Karpas-422 (cell line): ENCODE measurements at regions not wholly inside any gene's neighbourhood (a gene's known extent, or its start where the extent isn't known, plus 50 kb on each side); places are given as distances from the start of the nearest gene placed in this dataset.

Experiments used
- DNase-seq: peaks from one replicate; pipeline ENCODE4 v3.0.0-alpha.2; 2015
- H2AFZ ChIP-seq: fragments of 200-600 bp; sonication (generic); 2 replicates; pipeline ENCODE4 v1.6.1; 2014; ENCODE audit warnings: antibody characterized with exemption, low read length, mixed read lengths
- H3K27ac ChIP-seq: fragments of 200-600 bp; sonication (generic); 2 replicates; pipeline ENCODE4 v1.5.1; 2014; ENCODE audit warnings: mild to moderate bottlenecking, low read length, moderate library complexity
- H3K27me3 ChIP-seq: fragments of 200-600 bp; sonication (generic); 2 replicates; pipeline ENCODE4 v1.6.1; 2014; ENCODE audit warnings: low read length, mixed read lengths
- H3K36me3 ChIP-seq: fragments of 200-600 bp; sonication (generic); 2 replicates; pipeline ENCODE4 v1.6.1; 2014; ENCODE audit warnings: low read length, mixed read lengths; ENCODE audit not compliant: insufficient read depth
- H3K4me1 ChIP-seq: fragments of 200-600 bp; sonication (generic); 2 replicates; pipeline ENCODE4 v1.6.1; 2014; ENCODE audit warnings: mild to moderate bottlenecking, low read length, mixed read lengths
- H3K4me2 ChIP-seq: fragments of 200-600 bp; sonication (generic); 2 replicates; pipeline ENCODE4 v1.6.1; 2014; ENCODE audit warnings: low read length, low read depth, mild to moderate bottlenecking; ENCODE audit not compliant: poor library complexity, severe bottlenecking
- H3K4me3 ChIP-seq: fragments of 200-600 bp; sonication (generic); 2 replicates; pipeline ENCODE4 v1.5.1; 2014; ENCODE audit warnings: mild to moderate bottlenecking, antibody characterized with exemption, low read length, mixed read lengths
- H3K79me2 ChIP-seq: fragments of 200-600 bp; sonication (generic); 2 replicates; pipeline ENCODE4 v1.6.1; 2014; ENCODE audit warnings: mild to moderate bottlenecking, low read length, mixed read lengths
- H3K9ac ChIP-seq: fragments of 200-600 bp; sonication (generic); 2 replicates; pipeline ENCODE4 v1.6.0; 2014; ENCODE audit warnings: low read length
- H3K9me2 ChIP-seq: fragments of 200-600 bp; sonication (generic), shearing (Covaris generic); replicated peaks from 2 replicates; pipeline ENCODE4 v1.6.0; 2014; ENCODE audit warnings: mild to moderate bottlenecking, low read length, moderate library complexity; ENCODE audit not compliant: insufficient read depth
- H3K9me3 ChIP-seq: fragments of 300-700, 200-600 bp; sonication (generic); 2 replicates; pipeline ENCODE4 v1.6.1; 2014; ENCODE audit warnings: low read length, mixed read lengths
- H4K20me1 ChIP-seq: fragments of 200-600 bp; sonication (generic); 2 replicates; pipeline ENCODE4 v1.6.1; 2014; ENCODE audit warnings: mild to moderate bottlenecking, antibody characterized with exemption, low read length, low read depth; ENCODE audit not compliant: insufficient read depth

DNA sequence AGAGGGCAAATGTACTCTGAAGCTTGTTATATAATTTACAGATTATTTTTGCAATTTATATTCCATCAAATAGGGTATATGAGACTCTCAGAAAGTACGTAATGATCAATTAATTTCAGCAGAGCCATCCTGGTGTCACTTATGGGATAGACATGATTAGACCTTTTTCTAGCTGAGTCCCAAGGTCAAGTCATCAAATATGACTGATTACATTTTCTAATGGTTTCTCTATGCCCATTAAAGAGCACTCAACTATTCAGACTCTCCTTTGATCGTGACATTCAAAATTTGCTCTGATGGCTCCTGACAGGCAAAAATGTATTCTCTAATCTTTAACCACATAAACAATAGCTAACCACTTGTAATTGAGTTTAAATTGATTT is 469.2 kb downstream of the COG6 start:
- H3K27me3 ChIP-seq = no peaks in the 10 kb centered on the region
- H3K4me3 ChIP-seq = no peak overlapping the region
- H3K27ac ChIP-seq = no peak overlapping the region

DNA sequence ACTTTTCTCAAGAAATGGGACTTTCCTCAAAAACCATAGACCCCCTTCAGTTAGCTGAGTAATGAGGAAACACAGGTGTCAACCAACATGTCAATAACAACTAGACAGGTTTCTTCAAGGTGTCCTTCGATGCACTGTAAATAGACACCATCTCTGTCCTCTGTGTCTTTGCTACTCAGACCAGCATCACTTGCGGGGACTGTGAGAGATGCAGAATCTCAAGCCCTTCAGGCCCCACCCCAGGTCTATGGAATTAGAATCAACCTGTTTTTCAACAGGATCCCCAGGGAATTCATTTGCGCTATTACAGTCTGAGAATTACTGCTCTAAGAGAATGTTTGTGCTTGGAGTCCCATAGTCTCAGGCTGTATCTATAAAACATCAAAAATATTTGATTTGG is 469.9 kb downstream of the COG6 start:
- Histone ChIP-seq H3K36me3 (no peaks in the 10 kb centered on the region), H3K27me3 (no peaks in the 10 kb centered on the region), H3K9me3 (peaks cover under 1% of the 10 kb centered on the region; the same call in 1 of the 2 replicates), H3K9ac (peak overlapping the region; percentile 57), H2AFZ (no peak overlapping the region), H3K4me2 (peak overlapping the region; percentile 70), H3K9me2 (no peaks in the 10 kb centered on the region), H3K27ac (peak overlapping the region; percentile 100), H3K79me2 (no peaks in the 10 kb centered on the region), H3K4me1 (peaks cover 89% of the 10 kb centered on the region), H4K20me1 (no peaks in the 10 kb centered on the region), H3K4me3 (peak overlapping the region; percentile 41; the same call in 1 of the 2 replicates)
- peak; percentile 68 for DNase-seq

More for the DNA sequence above, 469.2 kb downstream of the COG6 start:
- peak overlapping the region; percentile 70 for H3K4me2 ChIP-seq
- peaks cover 7% of the 10 kb centered on the region for H3K9me3 ChIP-seq
- no peak for DNase-seq
- H3K79me2 ChIP-seq = no peaks in the 10 kb centered on the region
- no peaks in the 10 kb centered on the region for H3K9me2 ChIP-seq
- H2AFZ ChIP-seq = no peak overlapping the region
- H3K9ac ChIP-seq = no peak overlapping the region
- H3K4me1 ChIP-seq = peaks cover 86% of the 10 kb centered on the region
- no peaks in the 10 kb centered on the region for H3K36me3 ChIP-seq
- H4K20me1 ChIP-seq = no peaks in the 10 kb centered on the region

DNA sequence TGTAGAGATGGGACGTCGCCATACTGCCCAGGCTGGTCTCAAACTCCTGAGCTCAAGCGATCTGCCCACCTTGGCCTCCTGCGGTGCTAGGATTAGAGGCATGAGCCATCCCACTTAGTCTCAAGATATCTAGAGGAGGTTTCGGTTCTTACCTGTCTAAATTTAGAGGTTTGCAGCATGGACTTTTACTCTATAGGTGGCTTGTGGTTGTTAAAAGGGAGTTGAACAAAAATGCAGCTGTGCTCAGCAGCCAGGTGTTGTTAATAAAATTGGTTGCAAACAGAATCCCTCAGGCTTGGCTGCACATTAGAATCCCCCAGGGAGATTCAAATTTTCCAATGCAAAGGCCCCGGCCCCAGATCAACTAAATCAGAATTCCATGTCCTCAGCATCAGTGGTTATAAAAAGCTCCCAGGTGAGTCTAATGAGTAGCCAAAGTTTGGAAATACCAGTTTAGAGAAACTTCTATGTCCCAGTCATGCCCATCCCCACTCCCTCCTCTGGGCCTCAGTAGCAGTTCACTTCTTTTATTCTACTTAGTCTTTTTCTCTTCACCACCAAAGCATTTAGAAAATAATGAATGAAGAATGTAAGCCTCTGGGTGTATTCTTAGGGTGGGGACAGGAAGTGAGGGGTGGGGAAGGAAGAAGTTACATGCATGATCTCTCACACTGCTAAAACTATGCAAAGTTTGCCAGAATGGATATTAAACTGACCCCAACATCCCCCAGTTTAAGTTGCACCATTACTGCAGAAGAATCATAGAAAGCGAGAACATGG is 471.0 kb downstream of the COG6 start:
- Histone ChIP-seq H3K9me3 (no peaks in the 10 kb centered on the region; the same call in 1 of the 2 replicates), H3K4me3 (peak overlapping the region; percentile 46; the same call in 1 of the 2 replicates), H3K27ac (peak overlapping the region; percentile 100), H4K20me1 (no peaks in the 10 kb centered on the region), H3K27me3 (no peaks in the 10 kb centered on the region), H3K9me2 (no peaks in the 10 kb centered on the region), H3K9ac (peak overlapping the region; percentile 61), H2AFZ (no peak overlapping the region), H3K4me2 (peak overlapping the region; percentile 70), H3K79me2 (no peaks in the 10 kb centered on the region), H3K36me3 (no peaks in the 10 kb centered on the region), H3K4me1 (peaks cover 78% of the 10 kb centered on the region)
- peak; percentile 97 for DNase-seq

DNA sequence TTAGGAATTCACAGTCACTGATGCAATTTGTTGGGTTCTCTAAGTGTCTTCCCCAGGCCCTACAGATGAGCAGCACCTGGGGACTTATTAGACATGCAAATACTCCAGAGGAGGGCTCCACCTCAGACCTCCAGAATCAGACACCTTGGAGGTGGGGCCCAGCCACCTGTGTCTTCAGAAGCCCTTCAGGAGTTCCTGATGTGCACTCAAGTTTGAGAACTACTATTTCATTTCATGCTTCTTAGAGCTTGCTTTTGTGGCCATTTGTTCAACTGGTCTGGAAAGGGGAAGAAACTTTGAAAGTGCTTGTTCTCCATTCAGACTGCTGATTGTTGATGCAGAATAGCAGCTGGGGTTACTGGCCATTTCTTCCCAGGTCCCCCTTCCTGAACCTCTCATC is 472.0 kb downstream of the COG6 start:
- H3K79me2 ChIP-seq = no peaks in the 10 kb centered on the region
- H3K36me3 ChIP-seq = no peaks in the 10 kb centered on the region
- no peaks in the 10 kb centered on the region for H3K9me2 ChIP-seq
- H3K4me1 ChIP-seq = peaks cover 70% of the 10 kb centered on the region
- peak overlapping the region; percentile 68 for H3K9ac ChIP-seq
- no peaks in the 10 kb centered on the region; the same call in 1 of the 2 replicates for H3K9me3 ChIP-seq
- H3K4me3 ChIP-seq = peak overlapping the region; percentile 46
- H3K4me2 ChIP-seq = peak overlapping the region; percentile 70
- no peaks in the 10 kb centered on the region for H4K20me1 ChIP-seq
- H3K27ac ChIP-seq = peak overlapping the region; percentile 100
- no peak overlapping the region for H2AFZ ChIP-seq
- peak; percentile 97 for DNase-seq
- H3K27me3 ChIP-seq = no peaks in the 10 kb centered on the region

DNA sequence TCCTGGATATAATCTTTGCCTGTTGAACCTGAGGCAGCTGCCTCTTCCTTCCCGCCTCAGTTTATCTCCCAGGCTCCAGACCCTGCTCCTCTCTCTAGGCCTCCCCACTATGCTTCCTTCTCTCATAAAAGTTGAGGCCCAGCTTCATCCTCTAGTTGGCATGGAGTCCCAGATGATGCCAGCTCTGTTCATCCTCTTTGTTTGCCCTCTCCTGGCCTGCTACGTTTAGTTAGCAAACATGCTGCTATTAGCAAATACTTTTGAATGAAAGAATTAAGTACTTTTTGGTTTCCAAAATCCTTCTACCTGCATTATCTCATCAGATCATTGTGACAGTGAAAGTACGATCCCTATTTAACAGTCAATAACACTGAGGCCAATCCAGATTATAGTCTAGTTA is 472.5 kb downstream of the COG6 start:
- Histone ChIP-seq H3K27me3 (no peaks in the 10 kb centered on the region), H3K4me2 (peak overlapping the region; percentile 70), H3K36me3 (no peaks in the 10 kb centered on the region), H3K79me2 (no peaks in the 10 kb centered on the region), H3K9ac (peak overlapping the region; percentile 68), H3K27ac (peak overlapping the region; percentile 100), H3K4me3 (peak overlapping the region; percentile 46), H3K9me2 (no peaks in the 10 kb centered on the region), H2AFZ (no peak overlapping the region), H3K9me3 (no peaks in the 10 kb centered on the region; the same call in 1 of the 2 replicates), H3K4me1 (peaks cover 67% of the 10 kb centered on the region), H4K20me1 (no peaks in the 10 kb centered on the region)
- peak; percentile 59 for DNase-seq

DNA sequence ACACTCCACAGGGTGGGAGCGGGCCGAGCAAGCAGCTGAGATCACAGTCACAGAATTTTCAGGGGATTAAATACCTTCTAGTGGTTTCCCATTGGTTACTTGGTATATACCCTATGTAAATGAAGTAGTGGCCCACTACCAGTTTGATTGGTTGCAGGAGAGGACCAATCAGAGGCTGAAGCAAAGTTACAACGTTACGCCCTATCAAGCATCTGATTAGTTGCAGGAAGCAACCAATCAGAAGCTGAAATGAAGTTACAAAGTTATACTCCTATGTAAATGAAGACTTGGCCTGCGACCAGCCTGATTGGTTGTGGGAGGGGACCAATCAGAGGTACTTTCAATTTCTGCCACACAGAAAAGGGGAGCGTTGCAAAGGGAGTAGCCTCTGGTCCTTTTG is 474.0 kb downstream of the COG6 start:
- H4K20me1 ChIP-seq = no peaks in the 10 kb centered on the region
- H3K9me2 ChIP-seq = no peaks in the 10 kb centered on the region
- H3K27ac ChIP-seq = peak overlapping the region; percentile 100; the same call in 1 of the 2 replicates
- H3K4me1 ChIP-seq = peaks cover 58% of the 10 kb centered on the region
- no peak overlapping the region for H3K9ac ChIP-seq
- H3K4me2 ChIP-seq = no peak overlapping the region
- DNase-seq = peak; percentile 53
- no peaks in the 10 kb centered on the region for H3K36me3 ChIP-seq
- H3K4me3 ChIP-seq = no peak overlapping the region
- no peaks in the 10 kb centered on the region; the same call in 1 of the 2 replicates for H3K9me3 ChIP-seq
- H3K27me3 ChIP-seq = no peaks in the 10 kb centered on the region
- no peak overlapping the region for H2AFZ ChIP-seq
- no peaks in the 10 kb centered on the region for H3K79me2 ChIP-seq

DNA sequence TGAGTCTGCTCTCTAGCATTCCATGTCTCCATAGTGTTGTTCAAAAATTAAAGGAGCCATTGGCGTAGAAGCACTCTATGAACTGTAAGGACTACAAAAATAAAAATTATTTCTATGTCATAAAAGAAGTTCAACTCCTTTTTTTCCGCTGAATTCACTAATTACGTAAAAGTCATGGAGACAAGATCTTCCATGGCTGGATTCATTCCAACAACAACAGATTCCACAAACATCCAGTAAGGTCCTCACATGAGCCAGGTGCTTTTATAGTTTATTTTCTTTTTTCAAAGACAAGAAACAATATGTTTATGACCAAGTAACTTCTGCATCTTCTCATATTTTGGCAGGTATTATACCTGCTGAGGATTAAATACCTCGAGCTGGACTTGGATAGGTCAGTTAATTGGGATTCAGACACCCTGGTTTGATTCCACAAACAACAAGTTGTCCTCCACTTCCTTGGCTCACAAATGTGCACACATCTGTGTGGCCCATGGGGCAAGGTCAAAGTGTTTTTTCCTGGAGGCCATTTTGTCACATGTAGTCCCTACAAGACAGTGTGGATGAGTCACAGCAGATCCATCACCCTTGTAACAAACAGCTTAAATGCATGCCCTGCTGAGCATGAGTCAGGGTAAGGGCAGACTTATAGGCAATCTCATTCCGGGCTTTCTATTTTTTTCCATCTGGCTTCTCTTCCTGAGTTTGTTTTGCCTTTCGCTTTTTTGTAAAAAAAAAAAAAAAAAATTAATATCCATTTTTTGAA is 475.6 kb downstream of the COG6 start:
- no peaks in the 10 kb centered on the region; the same call in 1 of the 2 replicates for H3K9me3 ChIP-seq
- no peaks in the 10 kb centered on the region for H3K9me2 ChIP-seq
- H2AFZ ChIP-seq = no peak overlapping the region
- H3K36me3 ChIP-seq = no peaks in the 10 kb centered on the region
- H3K4me2 ChIP-seq = no peak overlapping the region
- no peaks in the 10 kb centered on the region for H4K20me1 ChIP-seq
- H3K4me3 ChIP-seq = no peak overlapping the region
- no peak overlapping the region for H3K9ac ChIP-seq
- H3K27me3 ChIP-seq = no peaks in the 10 kb centered on the region
- H3K79me2 ChIP-seq = no peaks in the 10 kb centered on the region
- no peak overlapping the region for H3K27ac ChIP-seq
- peaks cover 43% of the 10 kb centered on the region for H3K4me1 ChIP-seq
- no peak for DNase-seq

DNA sequence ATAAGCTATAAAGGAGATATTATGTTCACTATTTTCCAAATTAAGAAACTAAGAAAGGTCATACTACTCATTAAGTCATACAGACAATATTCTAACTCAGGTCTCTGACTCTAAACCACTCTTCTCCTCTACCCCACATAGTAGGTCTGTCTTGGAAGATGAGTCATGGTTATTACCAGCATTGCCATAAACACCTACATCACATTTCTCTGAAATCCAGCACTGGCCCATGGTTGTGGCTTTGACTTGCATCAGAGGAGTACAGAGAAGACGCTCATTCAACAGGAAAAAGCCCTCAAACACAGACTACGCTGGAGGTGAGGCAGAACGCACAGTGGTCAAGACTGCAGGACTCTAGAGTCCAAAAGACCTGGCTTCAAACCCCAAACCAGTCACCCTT is 476.8 kb downstream of the COG6 start:
- Histone ChIP-seq H3K9me3 (no peaks in the 10 kb centered on the region; the same call in 1 of the 2 replicates), H3K79me2 (no peaks in the 10 kb centered on the region), H2AFZ (no peak overlapping the region), H3K27me3 (no peaks in the 10 kb centered on the region), H3K4me2 (no peak overlapping the region), H3K9me2 (no peaks in the 10 kb centered on the region), H3K4me3 (no peak overlapping the region), H3K36me3 (no peaks in the 10 kb centered on the region), H3K4me1 (peaks cover 32% of the 10 kb centered on the region), H3K9ac (no peak overlapping the region), H4K20me1 (no peaks in the 10 kb centered on the region), H3K27ac (no peak overlapping the region)
- no peak for DNase-seq
